A549 (cell line): ENCODE measurements at regions not wholly inside any gene's neighbourhood (a gene's known extent, or its start where the extent isn't known, plus 50 kb on each side); places are given as distances from the start of the nearest gene placed in this dataset.

Experiments used
- CEBPB ChIP-seq, 2 experiments: fragments of >200 bp in 1 of 2; sonication (Bioruptor Twin) in 1 of 2; formaldehyde crosslinking in 1 of 2; IDR thresholded peaks; 2 replicates each; pipeline ENCODE4 v1.6.1; 2012 to 2016
- EHMT2 ChIP-seq: fragments of 200-600 bp; sonication (generic); IDR thresholded peaks from 2 replicates; pipeline ENCODE4 v1.6.1; 2016; ENCODE audit warnings: antibody characterized with exemption, low read depth, mild to moderate bottlenecking, moderate library complexity
- POLR2A ChIP-seq: IDR thresholded peaks from 2 replicates; pipeline ENCODE4 v1.6.1; 2012; ENCODE audit warnings: mild to moderate bottlenecking, low read length
- POLR2AphosphoS2 ChIP-seq: conservative IDR thresholded peaks from 2 replicates; pipeline ENCODE4 v1.6.1; 2012; ENCODE audit warnings: low read length, improper control_type of control experiment, inconsistent platforms
- RAD21 ChIP-seq, 2 experiments: fragments of >200 bp in 1 of 2; sonication (Bioruptor Twin) in 1 of 2; formaldehyde crosslinking in 1 of 2; IDR thresholded peaks in 1 of 2; conservative IDR thresholded peaks in 1 of 2; 2 replicates in 1 of 2; 3 replicates in 1 of 2; pipeline ENCODE4 v1.6.1; 2012 to 2018; ENCODE audit warnings: inconsistent platforms in 1 of 2
- RFX5 ChIP-seq: fragments of 450-650 bp; IDR thresholded peaks from 2 replicates; pipeline ENCODE4 v1.7.1; 2014; ENCODE audit warnings: antibody characterized with exemption, mild to moderate bottlenecking, moderate library complexity
- RNF2 ChIP-seq: fragments of 200-600 bp; sonication (generic); IDR thresholded peaks from 2 replicates; pipeline ENCODE4 v1.6.1; 2016; ENCODE audit warnings: low read depth, mild to moderate bottlenecking, antibody characterized with exemption, moderate library complexity, borderline replicate concordance
- SMC3 ChIP-seq: fragments of >200 bp; sonication (Bioruptor Twin); formaldehyde crosslinking; IDR thresholded peaks from 3 replicates; pipeline ENCODE4 v1.6.1; 2018; ENCODE audit warnings: inconsistent platforms
- ZNF302 ChIP-seq: fragments of 250-450 bp; sonication (Bioruptor Pico); IDR thresholded peaks from 2 replicates; pipeline ENCODE4 v1.9.0; 2021; ENCODE audit warnings: inconsistent platforms, mild to moderate bottlenecking, moderate library complexity
- TF ChIP-seq, protein P1 (sequence below): fragments of >200 bp; sonication (Bioruptor Twin); formaldehyde crosslinking; IDR thresholded peaks from 3 replicates; pipeline ENCODE4 v1.5.1; 2016
- TF ChIP-seq, protein P2 (sequence below): IDR thresholded peaks from 2 replicates; pipeline ENCODE4 v1.6.1; 2012
- TF ChIP-seq, protein P3 (sequence below): IDR thresholded peaks from 2 replicates; pipeline ENCODE4 v1.6.1; 2012; ENCODE audit warnings: low read depth, borderline replicate concordance

DNA sequence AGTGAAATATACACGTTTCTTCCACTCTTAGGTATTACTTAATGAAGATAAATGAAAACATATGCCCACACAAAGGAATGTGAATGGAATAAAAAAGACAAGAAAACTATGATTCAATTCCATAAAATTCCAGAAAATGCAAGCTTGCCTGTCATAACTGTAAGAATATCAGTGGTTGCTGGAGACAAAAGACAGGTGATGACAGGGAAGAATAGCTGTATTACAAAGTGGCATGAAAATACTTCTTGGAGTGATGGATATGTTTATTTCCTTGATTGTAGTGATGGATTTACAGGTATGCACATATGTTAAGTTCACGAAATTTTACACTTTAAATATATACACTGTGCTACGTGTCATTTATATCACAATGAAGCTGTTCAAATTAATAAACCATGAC lies 553.3 kb downstream of the HTR1A start:
- TF ChIP-seq EHMT2 = no peak
- no peak for TF ChIP-seq RFX5
- TF ChIP-seq, protein P1, sequence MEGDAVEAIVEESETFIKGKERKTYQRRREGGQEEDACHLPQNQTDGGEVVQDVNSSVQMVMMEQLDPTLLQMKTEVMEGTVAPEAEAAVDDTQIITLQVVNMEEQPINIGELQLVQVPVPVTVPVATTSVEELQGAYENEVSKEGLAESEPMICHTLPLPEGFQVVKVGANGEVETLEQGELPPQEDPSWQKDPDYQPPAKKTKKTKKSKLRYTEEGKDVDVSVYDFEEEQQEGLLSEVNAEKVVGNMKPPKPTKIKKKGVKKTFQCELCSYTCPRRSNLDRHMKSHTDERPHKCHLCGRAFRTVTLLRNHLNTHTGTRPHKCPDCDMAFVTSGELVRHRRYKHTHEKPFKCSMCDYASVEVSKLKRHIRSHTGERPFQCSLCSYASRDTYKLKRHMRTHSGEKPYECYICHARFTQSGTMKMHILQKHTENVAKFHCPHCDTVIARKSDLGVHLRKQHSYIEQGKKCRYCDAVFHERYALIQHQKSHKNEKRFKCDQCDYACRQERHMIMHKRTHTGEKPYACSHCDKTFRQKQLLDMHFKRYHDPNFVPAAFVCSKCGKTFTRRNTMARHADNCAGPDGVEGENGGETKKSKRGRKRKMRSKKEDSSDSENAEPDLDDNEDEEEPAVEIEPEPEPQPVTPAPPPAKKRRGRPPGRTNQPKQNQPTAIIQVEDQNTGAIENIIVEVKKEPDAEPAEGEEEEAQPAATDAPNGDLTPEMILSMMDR = no peak
- no peak for TF ChIP-seq CEBPB (IDR thresholded peaks at IDR 0.05)
- no peak for TF ChIP-seq POLR2A
- TF ChIP-seq RNF2 = no peak
- no peak for TF ChIP-seq SMC3
- no peak for TF ChIP-seq RAD21 (conservative IDR thresholded peaks at IDR 0.05 in 1 of 2, IDR thresholded peaks at IDR 0.05 in 1 of 2)
- TF ChIP-seq, protein P2, sequence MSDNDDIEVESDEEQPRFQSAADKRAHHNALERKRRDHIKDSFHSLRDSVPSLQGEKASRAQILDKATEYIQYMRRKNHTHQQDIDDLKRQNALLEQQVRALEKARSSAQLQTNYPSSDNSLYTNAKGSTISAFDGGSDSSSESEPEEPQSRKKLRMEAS = no peak
- no peak for TF ChIP-seq POLR2AphosphoS2
- TF ChIP-seq, protein P3, sequence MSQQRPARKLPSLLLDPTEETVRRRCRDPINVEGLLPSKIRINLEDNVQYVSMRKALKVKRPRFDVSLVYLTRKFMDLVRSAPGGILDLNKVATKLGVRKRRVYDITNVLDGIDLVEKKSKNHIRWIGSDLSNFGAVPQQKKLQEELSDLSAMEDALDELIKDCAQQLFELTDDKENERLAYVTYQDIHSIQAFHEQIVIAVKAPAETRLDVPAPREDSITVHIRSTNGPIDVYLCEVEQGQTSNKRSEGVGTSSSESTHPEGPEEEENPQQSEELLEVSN = no peak
- no peak for TF ChIP-seq ZNF302 (CRISPR knock-in tag)
